HG03095 (cell line): ENCODE measurements at regions not wholly inside any gene's neighbourhood (a gene's known extent, or its start where the extent isn't known, plus 50 kb on each side); places are given as distances from the start of the nearest gene placed in this dataset.
"Not testable (repeated sequence)": the region's sequence is repeated elsewhere in the genome, so short reads cannot be mapped to it uniquely, and the experiment has no call there.

Experiments
- ATAC-seq: cut with Tn5 transposase; IDR thresholded peaks from one replicate; pipeline ENCODE4 v1.9.1; 2021; ENCODE audit warnings: moderate library complexity; ENCODE audit not compliant: unreplicated experiment

DNA sequence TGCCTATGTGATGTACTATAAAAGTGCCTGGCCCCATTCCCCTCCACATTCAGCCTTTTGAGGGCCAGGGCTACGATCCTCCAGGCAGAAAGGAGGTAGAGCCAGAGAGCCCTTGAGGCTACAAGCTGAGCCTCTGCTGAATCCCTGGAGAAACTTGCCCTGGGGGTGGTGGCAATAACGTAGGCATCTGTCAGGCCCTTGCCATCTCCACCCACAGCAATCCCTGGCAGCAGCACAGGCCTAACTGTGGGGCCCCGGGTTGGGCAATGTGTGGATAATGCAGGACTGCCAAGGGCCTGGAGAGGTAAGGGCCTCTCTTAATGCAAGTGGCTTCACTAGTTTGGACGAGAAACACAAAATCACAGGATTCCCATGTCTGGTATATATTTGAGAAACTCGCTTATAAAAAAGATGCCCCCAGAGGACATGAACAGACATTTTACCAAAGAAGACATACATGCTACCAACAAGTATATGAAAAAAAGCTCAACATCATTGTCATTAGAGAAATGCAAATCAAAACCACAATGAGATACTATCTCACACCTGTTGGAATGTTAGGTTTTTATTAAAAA is 99.0 kb downstream of the QRSL1 start:
- no peak for ATAC-seq

DNA sequence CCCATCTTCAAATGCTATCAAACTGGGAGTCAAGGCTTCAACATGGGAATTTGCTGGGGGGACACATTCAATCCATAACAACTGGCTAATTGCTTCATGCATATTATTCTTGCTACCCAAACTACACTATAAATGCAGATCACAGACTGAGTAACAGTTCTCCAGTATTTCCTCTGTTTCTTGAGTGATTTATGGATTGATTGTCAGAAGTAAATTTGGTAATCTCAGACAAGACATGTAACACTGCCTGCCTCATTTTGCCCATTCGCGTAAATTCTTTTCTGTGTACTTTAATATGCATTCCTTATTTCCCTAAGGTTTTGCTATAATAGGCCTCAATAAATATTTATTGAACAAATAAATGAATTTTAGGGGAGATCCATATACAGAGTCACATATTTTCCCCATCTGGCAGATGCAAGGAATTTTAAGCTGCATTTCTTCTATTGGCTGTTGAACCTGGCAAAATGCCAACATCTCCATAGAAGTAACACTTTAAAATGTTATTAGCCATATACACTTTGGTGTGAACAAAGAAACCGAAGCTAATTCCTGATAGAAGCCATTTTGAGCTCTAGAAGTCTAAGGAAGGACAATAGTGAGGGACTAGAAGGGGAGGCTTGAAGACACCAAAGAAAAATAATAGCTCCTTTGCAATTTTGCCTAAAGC is 98.2 kb downstream of the QRSL1 start:
- no peak for ATAC-seq

DNA sequence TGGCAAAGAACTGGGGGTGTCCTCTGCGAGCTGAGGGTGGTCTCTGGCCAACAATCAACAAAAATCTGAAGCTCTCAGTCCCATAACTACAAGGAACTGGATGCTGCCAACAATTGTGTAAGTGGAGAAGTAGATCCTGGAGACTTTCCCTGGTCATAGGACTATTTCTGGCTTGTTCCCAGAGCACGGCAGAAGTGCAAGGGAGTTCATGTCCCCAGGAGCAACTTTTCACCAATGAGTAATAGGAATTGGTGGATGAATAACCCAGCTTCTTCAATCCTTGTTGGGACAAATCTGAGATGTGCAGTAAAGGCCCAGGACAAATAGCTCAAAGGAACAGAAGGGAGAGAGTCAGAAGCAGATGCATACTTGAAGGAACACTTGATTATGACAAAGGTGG is 95.5 kb downstream of the QRSL1 start:
- no peak for ATAC-seq

DNA sequence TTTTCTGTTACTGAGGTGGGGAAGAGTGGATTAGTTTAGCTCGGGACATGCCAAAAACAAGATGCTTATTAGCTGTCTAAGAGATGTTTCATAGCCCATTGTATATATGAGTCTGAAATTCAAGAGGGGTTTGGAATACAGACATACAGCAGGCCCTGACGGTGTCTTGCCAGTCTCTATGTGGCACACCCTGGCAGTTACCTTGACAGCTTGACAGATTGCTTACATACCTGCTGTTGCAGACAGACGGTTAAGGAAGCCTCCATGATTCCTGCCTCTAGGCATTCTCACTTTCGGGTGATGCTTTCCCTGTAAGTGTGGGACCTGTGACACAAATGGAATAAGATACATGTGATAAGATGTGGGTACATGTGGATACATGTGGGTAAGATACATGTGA is 95.0 kb downstream of the QRSL1 start:
- ATAC-seq: no peak

DNA sequence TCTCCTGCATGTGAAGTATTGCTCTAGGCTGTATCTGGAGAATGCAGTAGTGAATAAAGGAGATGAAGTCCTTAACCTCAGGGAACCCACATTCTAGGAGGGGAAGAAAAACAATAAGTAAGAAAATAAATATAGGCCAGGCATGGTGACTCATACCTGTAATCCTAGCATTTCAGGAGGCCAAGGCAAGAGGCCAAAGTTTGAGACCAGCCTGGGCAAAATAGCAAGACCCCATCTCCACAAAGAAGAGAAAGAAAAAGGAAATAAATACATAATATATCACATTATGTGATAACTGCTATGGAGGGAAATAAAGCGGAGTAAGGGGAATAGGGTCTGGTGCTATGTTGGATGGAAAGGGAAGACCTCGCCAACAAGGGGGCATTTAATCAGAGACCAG is 94.0 kb downstream of the QRSL1 start:
- not testable (repeated sequence) for ATAC-seq

DNA sequence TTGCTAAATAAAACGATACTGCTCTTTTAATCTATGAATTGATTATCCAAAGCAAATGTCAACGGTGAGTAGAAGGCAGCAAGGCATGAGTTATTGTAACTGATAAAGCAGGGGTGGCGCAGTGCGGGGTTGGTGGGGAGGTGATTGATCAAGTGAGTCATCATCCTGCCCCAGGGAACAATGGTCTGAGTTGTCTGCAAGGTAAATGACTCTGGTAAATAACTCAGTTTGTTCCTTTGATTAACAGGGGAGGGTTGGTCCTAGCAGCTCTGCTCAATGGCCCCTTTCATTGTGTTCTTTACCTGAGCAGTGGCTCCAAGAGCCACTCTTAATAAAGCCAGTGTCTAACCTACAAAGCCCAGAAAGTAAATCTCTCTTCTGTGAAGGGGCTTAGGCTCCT is 91.8 kb downstream of the QRSL1 start:
- ATAC-seq: not testable (repeated sequence)
